Prostate gland (tissue), 2 donors: ENCODE measurements at regions not wholly inside any gene's neighbourhood (a gene's known extent, or its start where the extent isn't known, plus 50 kb on each side); places are given as distances from the start of the nearest gene placed in this dataset.
"Not testable (repeated sequence)": the region's sequence is repeated elsewhere in the genome, so short reads cannot be mapped to it uniquely, and the experiment has no call there.

ENCODE experiments used
- DNase-seq: peaks from one replicate; pipeline ENCODE4 v3.0.0-alpha.2; 2019; ENCODE audit warnings: low spot score
- H3K27ac ChIP-seq, 2 donors: fragments of 200-600 bp; sonication (generic); 2 replicates each; pipeline ENCODE4 v1.5.1; 2017 to 2019
- H3K27me3 ChIP-seq: fragments of 200-600 bp; sonication (generic); replicated peaks from 2 replicates; pipeline ENCODE4 v1.5.1; 2019; ENCODE audit not compliant: insufficient read depth
- H3K36me3 ChIP-seq, 2 donors: fragments of 200-600 bp; sonication (generic); 1 replicate in 1 of 2; 2 replicates in 1 of 2; pipeline versions ENCODE4 v1.5.1 to v1.8.1; 2017 to 2019
- H3K4me1 ChIP-seq: fragments of 200-600 bp; sonication (generic); replicated peaks from 2 replicates; pipeline ENCODE4 v1.5.1; 2019
- H3K4me3 ChIP-seq, 2 donors: fragments of 200-600 bp; sonication (generic); 2 replicates each; pipeline ENCODE4 v1.5.1; 2017 to 2019
- H3K9me3 ChIP-seq: fragments of 200-600 bp; sonication (generic); 2 replicates; pipeline ENCODE4 v1.5.1; 2017
- POLR2A ChIP-seq: fragments of 450-650 bp; IDR thresholded peaks from one replicate; pipeline ENCODE4 v1.6.1; 2016; ENCODE audit warnings: antibody characterized with exemption, mild to moderate bottlenecking
- POLR2AphosphoS5 ChIP-seq: sonication (generic); formaldehyde crosslinking; IDR thresholded peaks from one replicate; pipeline ENCODE4 v1.6.1; 2017; ENCODE audit warnings: antibody characterized with exemption
- WGBS: methylation state at CpG from one replicate; pipeline ENCODE4 v1.1.5; 2018; 5-methylcytosine and 5-hydroxymethylcytosine counted together
- intact Hi-C: fragments of 100-400 bp; cut with DNase I; formaldehyde crosslinking; loops from one replicate; pipeline ENCODE4 v1.14.2; 2022
- TF ChIP-seq, protein P1 (sequence below), 4 experiments: fragments of 200-600 bp in 2 of 4; fragments of 450-650 bp in 2 of 4; sonication (generic) in 2 of 4; IDR thresholded peaks; 1 replicate in 3 of 4; 2 replicates in 1 of 4; pipeline ENCODE4 v1.5.1; 2016 to 2019; ENCODE audit warnings: antibody characterized with exemption in 4 of 4, mild to moderate bottlenecking in 2 of 4, moderate library complexity in 2 of 4

DNA sequence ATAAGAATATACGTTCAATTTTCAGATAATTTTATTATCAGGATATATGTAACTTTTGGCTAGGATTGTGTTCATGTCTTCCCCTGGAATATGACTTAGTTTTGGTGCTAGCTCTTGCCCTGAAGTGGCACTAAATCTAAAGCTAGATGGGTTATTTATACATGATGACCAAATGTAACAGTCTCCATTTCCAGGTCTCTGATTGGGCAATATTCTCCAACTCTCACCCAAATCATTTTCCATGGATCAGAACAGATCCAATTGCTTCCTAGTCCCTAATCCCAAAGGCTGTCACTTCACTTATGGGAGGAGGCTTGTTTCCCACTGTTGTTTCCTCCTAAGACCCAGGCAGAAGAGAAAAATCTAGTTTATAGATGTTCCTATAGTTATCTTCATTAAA lies 274.6 kb upstream of the SLC16A7 start:
- H3K36me3 ChIP-seq: no peaks in the 10 kb centered on the region
- H3K4me1 ChIP-seq: no peaks in the 10 kb centered on the region
- intact Hi-C loops: no loop called here
- no peak overlapping the region for H3K27ac ChIP-seq
- no peak for DNase-seq
- no peaks in the 10 kb centered on the region for H3K27me3 ChIP-seq
- no peaks in the 10 kb centered on the region for H3K9me3 ChIP-seq
- TF ChIP-seq POLR2A (no peak), POLR2AphosphoS5 (no peak)
- TF ChIP-seq, protein P1, sequence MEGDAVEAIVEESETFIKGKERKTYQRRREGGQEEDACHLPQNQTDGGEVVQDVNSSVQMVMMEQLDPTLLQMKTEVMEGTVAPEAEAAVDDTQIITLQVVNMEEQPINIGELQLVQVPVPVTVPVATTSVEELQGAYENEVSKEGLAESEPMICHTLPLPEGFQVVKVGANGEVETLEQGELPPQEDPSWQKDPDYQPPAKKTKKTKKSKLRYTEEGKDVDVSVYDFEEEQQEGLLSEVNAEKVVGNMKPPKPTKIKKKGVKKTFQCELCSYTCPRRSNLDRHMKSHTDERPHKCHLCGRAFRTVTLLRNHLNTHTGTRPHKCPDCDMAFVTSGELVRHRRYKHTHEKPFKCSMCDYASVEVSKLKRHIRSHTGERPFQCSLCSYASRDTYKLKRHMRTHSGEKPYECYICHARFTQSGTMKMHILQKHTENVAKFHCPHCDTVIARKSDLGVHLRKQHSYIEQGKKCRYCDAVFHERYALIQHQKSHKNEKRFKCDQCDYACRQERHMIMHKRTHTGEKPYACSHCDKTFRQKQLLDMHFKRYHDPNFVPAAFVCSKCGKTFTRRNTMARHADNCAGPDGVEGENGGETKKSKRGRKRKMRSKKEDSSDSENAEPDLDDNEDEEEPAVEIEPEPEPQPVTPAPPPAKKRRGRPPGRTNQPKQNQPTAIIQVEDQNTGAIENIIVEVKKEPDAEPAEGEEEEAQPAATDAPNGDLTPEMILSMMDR (IDR thresholded peaks at IDR 0.05): no peak
- no peak overlapping the region for H3K4me3 ChIP-seq
- 86% methylated on average over 1 of the region's 1 CpG for WGBS

DNA sequence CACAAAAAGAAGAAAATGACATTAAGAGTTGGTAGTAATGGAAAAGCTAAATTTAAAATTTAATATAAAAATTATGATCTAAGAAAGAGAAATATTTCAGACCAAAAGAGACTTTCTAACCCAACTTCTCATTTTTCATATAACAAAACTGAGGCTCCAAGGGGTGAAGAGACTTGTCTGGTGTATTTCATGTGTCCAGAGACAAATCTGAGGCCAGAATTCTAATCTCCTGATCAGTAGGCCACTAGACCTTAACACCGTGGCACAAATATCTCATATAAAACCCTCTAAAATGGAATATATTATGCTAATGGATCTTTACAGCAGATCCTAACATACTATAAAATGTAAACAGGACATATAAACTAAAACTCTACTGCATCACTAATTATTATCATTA lies 275.7 kb upstream of the SLC16A7 start:
- intact Hi-C loops: no loop called here

DNA sequence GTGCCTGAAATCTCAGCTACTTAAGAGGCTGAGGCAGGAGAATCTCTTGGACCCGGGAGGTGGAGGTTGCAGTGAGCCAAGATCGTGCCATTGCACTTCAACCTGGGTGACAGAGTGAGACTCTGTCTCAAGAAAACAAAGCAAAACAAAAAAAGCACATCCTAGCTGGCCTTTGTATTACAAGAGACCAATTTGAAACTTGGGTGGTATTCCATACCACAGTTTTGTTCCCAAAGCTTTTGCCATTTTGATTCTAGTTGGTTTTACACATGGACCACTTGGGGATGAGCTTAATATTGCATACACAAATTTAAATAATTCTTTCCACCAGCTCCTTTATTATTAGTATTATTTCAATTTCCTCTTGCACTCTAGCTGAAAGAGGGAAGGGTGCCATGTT lies 276.9 kb upstream of the SLC16A7 start:
- no peaks in the 10 kb centered on the region for H3K9me3 ChIP-seq
- no peaks in the 10 kb centered on the region for H3K36me3 ChIP-seq
- H3K27me3 ChIP-seq: no peaks in the 10 kb centered on the region
- no peak for DNase-seq
- no peaks in the 10 kb centered on the region for H3K4me1 ChIP-seq
- no peak overlapping the region for H3K27ac ChIP-seq
- no peak overlapping the region for H3K4me3 ChIP-seq
- TF ChIP-seq POLR2A (no peak), POLR2AphosphoS5 (no peak)
- TF ChIP-seq, protein P1 (IDR thresholded peaks at IDR 0.05): no peak
- intact Hi-C loops: no loop called here
- 94% methylated on average over 2 of the region's 2 CpGs for WGBS

More for the DNA sequence above, 275.7 kb upstream of the SLC16A7 start:
- Histone ChIP-seq H3K27ac (no peak overlapping the region), H3K27me3 (no peaks in the 10 kb centered on the region), H3K36me3 (no peaks in the 10 kb centered on the region), H3K4me3 (no peak overlapping the region), H3K4me1 (no peaks in the 10 kb centered on the region), H3K9me3 (no peaks in the 10 kb centered on the region)
- TF ChIP-seq POLR2AphosphoS5 (no peak), POLR2A (no peak)
- TF ChIP-seq, protein P1 (IDR thresholded peaks at IDR 0.05): no peak
- DNase-seq: no peak
- WGBS: 78% methylated on average over 1 of the region's 1 CpG

DNA sequence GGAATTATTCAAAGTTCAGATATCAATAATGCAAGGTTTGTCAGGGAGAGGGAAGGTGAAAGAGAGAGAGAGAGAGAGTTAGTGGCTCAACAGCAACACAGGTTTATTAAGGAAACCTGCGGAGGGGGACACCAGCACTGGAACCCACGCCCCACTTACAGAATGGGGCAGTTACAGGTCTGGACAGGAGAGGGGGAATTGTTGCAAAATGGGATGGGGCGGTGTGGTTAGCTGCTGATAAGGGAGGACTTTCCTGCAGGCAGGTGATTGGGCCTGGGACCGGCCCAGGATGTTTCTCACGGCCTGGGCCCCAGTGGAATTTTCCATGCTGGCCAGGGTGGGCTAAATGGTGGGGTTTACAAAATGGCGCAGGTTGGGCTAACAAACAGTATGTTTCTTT lies 278.2 kb upstream of the SLC16A7 start:
- Histone ChIP-seq H3K4me1 (no peaks in the 10 kb centered on the region), H3K27me3 (no peaks in the 10 kb centered on the region), H3K36me3 (no peaks in the 10 kb centered on the region), H3K27ac (no peak overlapping the region), H3K4me3 (no peak overlapping the region), H3K9me3 (no peaks in the 10 kb centered on the region)
- DNase-seq: no peak
- WGBS: 90% methylated on average over 6 of the region's 6 CpGs
- TF ChIP-seq, protein P1 (IDR thresholded peaks at IDR 0.05): no peak
- no peak for TF ChIP-seq POLR2A
- no peak for TF ChIP-seq POLR2AphosphoS5
- intact Hi-C loops: no loop called here

DNA sequence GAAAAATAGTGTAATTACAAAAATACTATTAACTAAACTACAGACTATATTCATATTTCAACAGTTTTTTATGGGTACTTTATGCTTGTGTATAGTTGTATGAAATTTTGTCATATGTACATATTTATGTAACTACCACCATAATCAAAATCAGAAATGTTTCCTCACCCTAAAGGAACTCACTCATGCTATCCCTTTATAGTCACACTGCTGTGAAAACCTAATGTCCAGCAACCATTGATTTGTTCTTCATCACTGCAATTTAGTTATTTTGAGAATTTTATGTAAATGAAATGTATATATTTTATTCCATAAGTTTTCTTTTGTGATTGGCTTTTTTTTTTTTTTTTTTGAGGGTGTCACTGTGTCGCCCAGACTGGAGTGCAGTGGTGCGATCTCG lies 278.9 kb upstream of the SLC16A7 start:
- no peak overlapping the region for H3K4me3 ChIP-seq
- intact Hi-C loops: no loop called here
- WGBS: 95% methylated on average over 3 of the region's 3 CpGs

DNA sequence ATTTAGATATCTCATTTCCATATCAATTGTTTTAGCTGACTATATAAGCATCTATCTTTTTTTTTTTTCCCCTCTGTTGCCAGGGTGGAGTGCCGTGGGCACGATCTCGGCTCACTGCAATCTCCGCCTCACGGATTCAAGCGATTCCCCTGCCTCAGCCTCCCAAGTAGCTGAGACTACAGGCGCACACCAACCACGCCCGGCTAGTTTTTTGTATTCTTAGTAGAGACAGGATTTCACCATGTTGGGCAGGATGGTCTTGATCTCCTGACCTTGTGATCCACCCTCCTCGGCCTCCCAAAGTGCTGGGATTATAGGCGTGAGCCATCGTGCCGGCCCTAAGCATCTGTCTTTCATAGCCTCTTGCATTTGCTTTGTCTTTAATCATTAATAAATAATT lies 279.5 kb upstream of the SLC16A7 start:
- DNase-seq, H3K4me3 ChIP-seq, intact Hi-C loops, H3K36me3 ChIP-seq, H3K27me3 ChIP-seq, H3K9me3 ChIP-seq, H3K27ac ChIP-seq, H3K4me1 ChIP-seq: not testable (repeated sequence)
- WGBS: 94% methylated on average over 13 of the region's 13 CpGs

More for the DNA sequence above, 278.9 kb upstream of the SLC16A7 start:
- no peaks in the 10 kb centered on the region for H3K9me3 ChIP-seq
- H3K4me1 ChIP-seq: no peaks in the 10 kb centered on the region
- H3K27me3 ChIP-seq: no peaks in the 10 kb centered on the region
- no peaks in the 10 kb centered on the region for H3K36me3 ChIP-seq
- H3K27ac ChIP-seq: no peak overlapping the region
- DNase-seq: no peak
- TF ChIP-seq, protein P1 (IDR thresholded peaks at IDR 0.05): no peak
- TF ChIP-seq POLR2A (no peak), POLR2AphosphoS5 (no peak)
